ENCODE measurements at regions not wholly inside any gene's neighbourhood (a gene's known extent, or its start where the extent isn't known, plus 50 kb on each side); places are given as distances from the start of the nearest gene placed in this dataset.
"Not testable (repeated sequence)": the region's sequence is repeated elsewhere in the genome, so short reads cannot be mapped to it uniquely, and the experiment has no call there.

DNA sequence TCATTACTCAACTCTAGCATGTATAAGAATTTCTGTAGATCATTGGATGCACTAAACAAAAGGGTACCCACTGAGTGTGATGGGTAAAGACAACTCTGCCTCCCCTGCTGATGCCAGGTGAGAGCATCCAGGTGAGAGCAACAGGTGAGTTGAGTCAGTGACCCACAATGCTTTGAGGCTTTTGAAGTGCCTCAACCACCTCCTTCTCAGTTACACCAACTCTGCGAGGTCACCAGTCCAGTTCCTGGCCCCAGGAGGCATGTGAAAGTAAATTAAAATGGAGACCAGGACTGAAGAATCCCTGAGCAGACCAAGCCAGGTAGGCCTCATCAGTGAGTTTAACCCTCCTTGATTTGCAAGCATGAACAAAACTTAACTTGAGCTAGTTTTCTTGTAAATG, 505.8 kb downstream of the EBF1 start:
- no peak for DNase-seq (ENCODE audit: low read depth)
- H3K4me3 ChIP-seq (ENCODE audit: low read depth, low read length), result no peak overlapping the region
- TF ChIP-seq, protein P1, sequence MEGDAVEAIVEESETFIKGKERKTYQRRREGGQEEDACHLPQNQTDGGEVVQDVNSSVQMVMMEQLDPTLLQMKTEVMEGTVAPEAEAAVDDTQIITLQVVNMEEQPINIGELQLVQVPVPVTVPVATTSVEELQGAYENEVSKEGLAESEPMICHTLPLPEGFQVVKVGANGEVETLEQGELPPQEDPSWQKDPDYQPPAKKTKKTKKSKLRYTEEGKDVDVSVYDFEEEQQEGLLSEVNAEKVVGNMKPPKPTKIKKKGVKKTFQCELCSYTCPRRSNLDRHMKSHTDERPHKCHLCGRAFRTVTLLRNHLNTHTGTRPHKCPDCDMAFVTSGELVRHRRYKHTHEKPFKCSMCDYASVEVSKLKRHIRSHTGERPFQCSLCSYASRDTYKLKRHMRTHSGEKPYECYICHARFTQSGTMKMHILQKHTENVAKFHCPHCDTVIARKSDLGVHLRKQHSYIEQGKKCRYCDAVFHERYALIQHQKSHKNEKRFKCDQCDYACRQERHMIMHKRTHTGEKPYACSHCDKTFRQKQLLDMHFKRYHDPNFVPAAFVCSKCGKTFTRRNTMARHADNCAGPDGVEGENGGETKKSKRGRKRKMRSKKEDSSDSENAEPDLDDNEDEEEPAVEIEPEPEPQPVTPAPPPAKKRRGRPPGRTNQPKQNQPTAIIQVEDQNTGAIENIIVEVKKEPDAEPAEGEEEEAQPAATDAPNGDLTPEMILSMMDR (conservative IDR thresholded peaks at IDR 0.05; ENCODE audit: low read depth, low read length), result no peak

DNA sequence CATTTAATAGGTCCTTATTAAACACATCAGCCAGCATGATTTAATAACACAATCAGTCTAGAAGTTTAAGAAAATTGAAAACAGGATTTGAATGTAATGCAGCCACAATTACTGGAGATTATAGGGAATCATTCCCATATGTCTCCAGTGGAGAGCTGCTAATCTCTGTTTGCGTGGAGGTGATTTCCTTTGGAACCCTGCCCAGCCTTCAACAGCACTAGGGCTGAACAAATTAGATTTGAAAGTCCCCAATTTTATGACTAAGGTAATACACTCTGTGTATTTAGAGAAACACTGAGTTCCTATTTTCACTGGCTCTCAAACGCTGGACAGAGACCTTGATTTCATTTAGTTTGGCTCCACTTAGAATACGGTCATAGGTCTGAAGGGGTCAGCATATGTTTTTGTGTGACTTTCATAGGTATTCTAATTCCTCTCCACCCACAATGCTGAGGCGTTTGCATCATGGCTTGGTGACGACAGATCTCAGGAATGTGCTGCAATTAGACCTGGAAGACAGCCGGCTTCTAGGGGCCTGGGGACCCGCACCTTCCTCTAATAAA, 508.3 kb downstream of the EBF1 start:
- TF ChIP-seq, protein P1 (conservative IDR thresholded peaks at IDR 0.05; ENCODE audit: low read depth, low read length), result no peak
- H3K4me3 ChIP-seq (ENCODE audit: low read depth, low read length), result no peak overlapping the region
- DNase-seq (ENCODE audit: low read depth), result no peak

DNA sequence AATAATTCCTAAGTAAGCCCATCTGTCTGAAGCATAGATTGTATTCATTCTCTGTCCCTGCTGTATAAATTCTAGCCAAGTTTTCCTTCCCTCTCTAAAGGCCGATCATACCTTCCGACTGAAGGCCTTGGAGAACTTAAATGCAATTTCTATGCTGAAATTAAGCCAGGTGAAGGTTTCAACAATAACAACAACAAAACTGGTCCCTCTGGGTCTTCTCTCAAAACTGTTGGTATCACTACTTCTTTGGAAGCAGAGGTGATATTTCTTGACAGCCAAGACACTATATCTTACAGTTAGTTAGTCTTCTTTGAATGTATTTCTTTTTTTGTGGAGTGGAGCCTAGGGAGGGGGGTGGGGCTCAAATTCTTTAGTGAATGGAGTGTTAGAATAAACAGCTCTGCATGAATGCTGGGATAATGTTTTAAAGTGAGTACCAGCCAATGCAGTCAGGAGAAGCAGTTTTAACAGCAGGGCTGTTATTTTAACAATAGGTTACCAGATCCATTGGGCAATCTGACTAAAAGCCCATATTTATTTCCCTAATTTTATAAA, 508.9 kb downstream of the EBF1 start:
- no peak for DNase-seq (ENCODE audit: low read depth)
- no peak overlapping the region for H3K4me3 ChIP-seq (ENCODE audit: low read depth, low read length)
- TF ChIP-seq, protein P1 (conservative IDR thresholded peaks at IDR 0.05; ENCODE audit: low read depth, low read length), result no peak

DNA sequence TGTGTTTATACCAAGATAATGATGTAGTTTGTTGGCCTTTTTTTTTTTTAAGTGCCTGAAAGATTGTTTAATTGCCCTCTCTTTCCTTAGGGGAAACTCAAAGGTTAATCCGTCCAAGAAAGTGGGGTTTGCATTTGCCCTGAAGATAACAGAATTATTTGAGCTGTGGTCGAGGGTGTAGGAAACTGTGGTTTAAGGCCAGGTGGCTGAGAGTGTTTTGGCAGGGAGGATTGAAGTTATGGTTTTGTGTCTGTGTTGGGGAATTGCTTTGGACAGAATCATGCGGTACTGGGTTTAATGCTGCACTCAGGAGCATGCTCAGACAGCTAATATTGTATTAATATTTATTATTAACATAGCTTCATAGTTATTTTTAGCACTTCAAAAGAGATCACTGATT, 509.8 kb downstream of the EBF1 start:
- no peak for DNase-seq (ENCODE audit: low read depth)
- TF ChIP-seq, protein P1 (conservative IDR thresholded peaks at IDR 0.05; ENCODE audit: low read depth, low read length), result no peak

DNA sequence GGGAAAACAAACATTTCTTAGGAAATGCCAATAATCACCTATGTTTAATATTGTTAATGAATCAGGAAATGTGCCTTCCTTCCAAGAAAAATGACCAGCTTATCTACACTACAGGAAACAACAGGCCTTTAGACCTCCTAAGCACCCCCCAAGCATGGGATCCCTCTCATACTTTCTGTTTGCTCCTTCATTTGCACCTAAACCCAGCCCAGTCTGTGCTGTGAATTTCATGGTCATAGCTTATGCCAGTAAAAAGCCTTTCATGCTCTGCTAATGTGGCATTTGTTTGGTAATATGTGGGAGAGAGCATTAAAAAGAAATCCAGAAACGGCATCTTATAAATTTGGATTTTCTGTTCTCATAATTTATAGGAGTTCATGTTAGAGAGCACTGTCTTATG, 511.1 kb downstream of the EBF1 start:
- no peak for DNase-seq (ENCODE audit: low read depth)
- H3K4me3 ChIP-seq (ENCODE audit: low read depth, low read length), result no peak overlapping the region
- TF ChIP-seq, protein P1 (conservative IDR thresholded peaks at IDR 0.05; ENCODE audit: low read depth, low read length), result no peak

More for the DNA sequence above, 509.8 kb downstream of the EBF1 start:
- H3K4me3 ChIP-seq (ENCODE audit: low read depth, low read length), result no peak overlapping the region

DNA sequence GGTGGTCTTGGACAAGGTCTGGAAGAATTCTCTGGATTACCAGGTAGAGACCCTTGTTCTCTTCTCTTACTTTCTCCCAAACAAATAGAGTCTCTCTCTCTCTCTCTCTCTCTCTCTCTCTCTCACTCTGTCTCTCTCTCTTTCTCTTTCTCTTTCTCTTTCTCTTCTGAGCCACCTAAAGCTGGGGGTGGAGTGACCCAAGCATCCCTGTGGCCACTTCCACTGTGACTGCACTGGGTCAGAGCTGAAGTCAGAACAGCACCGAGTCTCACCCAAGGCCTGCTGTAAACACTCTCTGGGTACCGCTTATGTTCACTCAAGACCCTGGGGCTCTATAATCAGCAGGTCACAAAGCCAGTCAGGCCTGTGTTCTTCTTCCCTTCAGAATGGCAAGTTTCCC, 513.7 kb downstream of the EBF1 start:
- DNase-seq (ENCODE audit: low read depth), result no peak
- H3K4me3 ChIP-seq (ENCODE audit: low read depth, low read length), result no peak overlapping the region
- TF ChIP-seq, protein P1 (conservative IDR thresholded peaks at IDR 0.05; ENCODE audit: low read depth, low read length), result no peak

DNA sequence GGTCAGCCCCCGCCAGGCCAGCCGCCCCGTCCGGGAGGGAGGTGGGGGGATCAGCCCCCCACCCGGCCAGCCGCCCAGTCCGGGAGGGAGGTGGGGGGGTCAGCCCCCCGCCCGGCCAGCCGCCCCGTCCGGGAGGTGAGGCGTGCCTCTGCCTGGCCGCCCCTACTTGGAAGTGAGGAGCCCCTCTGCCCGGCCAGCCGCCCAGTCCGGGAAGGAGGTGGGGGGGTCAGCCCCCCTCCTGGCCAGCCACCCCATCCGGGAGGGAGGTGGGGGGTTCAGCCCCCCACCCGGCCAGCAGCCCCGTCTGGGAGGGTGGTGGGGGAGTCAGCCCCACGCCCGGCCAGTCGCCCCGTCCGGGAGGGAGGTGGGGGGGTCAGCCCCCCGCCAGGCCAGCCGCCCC, 517.0 kb downstream of the EBF1 start:
- not testable (repeated sequence) for H3K4me3 ChIP-seq (ENCODE audit: low read depth, low read length); DNase-seq (ENCODE audit: low read depth)
